ENCODE measurements at regions not wholly inside any gene's neighbourhood (a gene's known extent, or its start where the extent isn't known, plus 50 kb on each side); places are given as distances from the start of the nearest gene placed in this dataset.

- TF ChIP-seq SIN3A (IDR thresholded peaks at IDR 0.05; ENCODE audit: borderline replicate concordance, insufficient read depth, low read length) (no peak), POLR2AphosphoS5 (IDR thresholded peaks at IDR 0.05; ENCODE audit: low read depth, low read length) (no peak), FOXP2 (optimal IDR thresholded peaks at IDR 0.05; ENCODE audit: borderline replicate concordance, extremely low read depth, extremely low read length, insufficient read depth) (no peak), TAF1 (IDR thresholded peaks at IDR 0.05; ENCODE audit: borderline replicate concordance, insufficient read depth, low read length) (no peak)
- TF ChIP-seq, protein P1, sequence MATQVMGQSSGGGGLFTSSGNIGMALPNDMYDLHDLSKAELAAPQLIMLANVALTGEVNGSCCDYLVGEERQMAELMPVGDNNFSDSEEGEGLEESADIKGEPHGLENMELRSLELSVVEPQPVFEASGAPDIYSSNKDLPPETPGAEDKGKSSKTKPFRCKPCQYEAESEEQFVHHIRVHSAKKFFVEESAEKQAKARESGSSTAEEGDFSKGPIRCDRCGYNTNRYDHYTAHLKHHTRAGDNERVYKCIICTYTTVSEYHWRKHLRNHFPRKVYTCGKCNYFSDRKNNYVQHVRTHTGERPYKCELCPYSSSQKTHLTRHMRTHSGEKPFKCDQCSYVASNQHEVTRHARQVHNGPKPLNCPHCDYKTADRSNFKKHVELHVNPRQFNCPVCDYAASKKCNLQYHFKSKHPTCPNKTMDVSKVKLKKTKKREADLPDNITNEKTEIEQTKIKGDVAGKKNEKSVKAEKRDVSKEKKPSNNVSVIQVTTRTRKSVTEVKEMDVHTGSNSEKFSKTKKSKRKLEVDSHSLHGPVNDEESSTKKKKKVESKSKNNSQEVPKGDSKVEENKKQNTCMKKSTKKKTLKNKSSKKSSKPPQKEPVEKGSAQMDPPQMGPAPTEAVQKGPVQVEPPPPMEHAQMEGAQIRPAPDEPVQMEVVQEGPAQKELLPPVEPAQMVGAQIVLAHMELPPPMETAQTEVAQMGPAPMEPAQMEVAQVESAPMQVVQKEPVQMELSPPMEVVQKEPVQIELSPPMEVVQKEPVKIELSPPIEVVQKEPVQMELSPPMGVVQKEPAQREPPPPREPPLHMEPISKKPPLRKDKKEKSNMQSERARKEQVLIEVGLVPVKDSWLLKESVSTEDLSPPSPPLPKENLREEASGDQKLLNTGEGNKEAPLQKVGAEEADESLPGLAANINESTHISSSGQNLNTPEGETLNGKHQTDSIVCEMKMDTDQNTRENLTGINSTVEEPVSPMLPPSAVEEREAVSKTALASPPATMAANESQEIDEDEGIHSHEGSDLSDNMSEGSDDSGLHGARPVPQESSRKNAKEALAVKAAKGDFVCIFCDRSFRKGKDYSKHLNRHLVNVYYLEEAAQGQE (IDR thresholded peaks at IDR 0.05; ENCODE audit: insufficient read depth in 1 of 2, low read depth in 2 of 2, low read length in 2 of 2), result no peak
Observed at GRCh38 chr6:109296452-109296851, 85.8 kb downstream of the CD164 start.

- TF ChIP-seq, protein P1 (IDR thresholded peaks at IDR 0.05; ENCODE audit: insufficient read depth in 1 of 2, low read depth in 2 of 2, low read length in 2 of 2), result no peak
- TF ChIP-seq SIN3A (IDR thresholded peaks at IDR 0.05; ENCODE audit: borderline replicate concordance, insufficient read depth, low read length) (no peak), FOXP2 (optimal IDR thresholded peaks at IDR 0.05; ENCODE audit: borderline replicate concordance, extremely low read depth, extremely low read length, insufficient read depth) (no peak), POLR2AphosphoS5 (IDR thresholded peaks at IDR 0.05; ENCODE audit: low read depth, low read length) (no peak), TAF1 (IDR thresholded peaks at IDR 0.05; ENCODE audit: borderline replicate concordance, insufficient read depth, low read length) (no peak)
Observed at GRCh38 chr6:109295774-109296156, 86.5 kb downstream of the CD164 start.

GRCh38 chr6:109295109-109295773, 87.0 kb downstream of the CD164 start:
- no peak for TF ChIP-seq FOXP2 (optimal IDR thresholded peaks at IDR 0.05; ENCODE audit: borderline replicate concordance, extremely low read depth, extremely low read length, insufficient read depth)
- no peak for TF ChIP-seq TAF1 (IDR thresholded peaks at IDR 0.05; ENCODE audit: borderline replicate concordance, insufficient read depth, low read length)
- TF ChIP-seq, protein P1 (IDR thresholded peaks at IDR 0.05; ENCODE audit: insufficient read depth in 1 of 2, low read depth in 2 of 2, low read length in 2 of 2), result no peak
- TF ChIP-seq POLR2AphosphoS5 (IDR thresholded peaks at IDR 0.05; ENCODE audit: low read depth, low read length), result no peak
- no peak for TF ChIP-seq SIN3A (IDR thresholded peaks at IDR 0.05; ENCODE audit: borderline replicate concordance, insufficient read depth, low read length)

GRCh38 chr6:109292983-109293586, 89.2 kb downstream of the CD164 start:
- TF ChIP-seq TAF1 (IDR thresholded peaks at IDR 0.05; ENCODE audit: borderline replicate concordance, insufficient read depth, low read length) (no peak), FOXP2 (optimal IDR thresholded peaks at IDR 0.05; ENCODE audit: borderline replicate concordance, extremely low read depth, extremely low read length, insufficient read depth) (no peak), SIN3A (IDR thresholded peaks at IDR 0.05; ENCODE audit: borderline replicate concordance, insufficient read depth, low read length) (no peak), POLR2AphosphoS5 (IDR thresholded peaks at IDR 0.05; ENCODE audit: low read depth, low read length) (no peak)
- TF ChIP-seq, protein P1 (IDR thresholded peaks at IDR 0.05; ENCODE audit: insufficient read depth in 1 of 2, low read depth in 2 of 2, low read length in 2 of 2), result no peak

All from PFSK-1 (cell line).